Skeletal muscle cell (primary cell): ENCODE measurements at regions not wholly inside any gene's neighbourhood (a gene's known extent, or its start where the extent isn't known, plus 50 kb on each side); places are given as distances from the start of the nearest gene placed in this dataset.

ENCODE experiments used
- DNase-seq: peaks from one replicate; pipeline ENCODE4 v3.0.0-alpha.2; 2010; ENCODE audit warnings: low read depth
- H3K4me3 ChIP-seq: 2 replicates; pipeline ENCODE4 v1.5.1; 2011; ENCODE audit warnings: low read depth, mild to moderate bottlenecking, control low read depth, low read length, moderate library complexity

GRCh38 chr12:132397152-132397933 is 68.0 kb upstream of the GALNT9 start:
- no peak overlapping the region for H3K4me3 ChIP-seq
- no peak for DNase-seq

GRCh38 chr12:132396657-132397056 is 67.3 kb upstream of the GALNT9 start:
- no peak overlapping the region for H3K4me3 ChIP-seq
- DNase-seq, result no peak

GRCh38 chr12:132395908-132396305 is 66.5 kb upstream of the GALNT9 start:
- no peak for DNase-seq
- no peak overlapping the region for H3K4me3 ChIP-seq

- H3K4me3 ChIP-seq, result no peak overlapping the region
- DNase-seq, result no peak
Measured at GRCh38 chr12:132395192-132395907, 66.0 kb upstream of the GALNT9 start.

- no peak overlapping the region for H3K4me3 ChIP-seq
- DNase-seq, result no peak
Measured at GRCh38 chr12:132393991-132394949, 64.9 kb upstream of the GALNT9 start.

- no peak for DNase-seq
- H3K4me3 ChIP-seq, result no peak overlapping the region
Measured at GRCh38 chr12:132393245-132393795, 63.9 kb upstream of the GALNT9 start.

GRCh38 chr12:132392389-132393244 is 63.2 kb upstream of the GALNT9 start:
- no peak for DNase-seq
- H3K4me3 ChIP-seq, result no peak overlapping the region

- DNase-seq, result no peak
- no peak overlapping the region for H3K4me3 ChIP-seq
Measured at GRCh38 chr12:132391326-132392041, 62.1 kb upstream of the GALNT9 start.

GRCh38 chr12:132390287-132391076 is 61.1 kb upstream of the GALNT9 start:
- DNase-seq, result no peak
- no peak overlapping the region for H3K4me3 ChIP-seq

GRCh38 chr12:132389526-132390286 is 60.3 kb upstream of the GALNT9 start:
- no peak for DNase-seq
- H3K4me3 ChIP-seq, result no peak overlapping the region

- DNase-seq, result no peak
- no peak overlapping the region for H3K4me3 ChIP-seq
Measured at GRCh38 chr12:132389026-132389425, 59.6 kb upstream of the GALNT9 start.

- no peak overlapping the region for H3K4me3 ChIP-seq
Measured at GRCh38 chr12:132388379-132389015, 59.1 kb upstream of the GALNT9 start.

GRCh38 chr12:132386926-132387497 is 57.6 kb upstream of the GALNT9 start:
- DNase-seq, result no peak

More at GRCh38 chr12:132388379-132389015, 59.1 kb upstream of the GALNT9 start:
- DNase-seq, result no peak

GRCh38 chr12:132385923-132386751 is 56.7 kb upstream of the GALNT9 start:
- DNase-seq, result no peak

More at GRCh38 chr12:132386926-132387497, 57.6 kb upstream of the GALNT9 start:
- no peak overlapping the region for H3K4me3 ChIP-seq

More at GRCh38 chr12:132385923-132386751, 56.7 kb upstream of the GALNT9 start:
- no peak overlapping the region for H3K4me3 ChIP-seq
